ENCODE measurements at regions not wholly inside any gene's neighbourhood (a gene's known extent, or its start where the extent isn't known, plus 50 kb on each side); places are given as distances from the start of the nearest gene placed in this dataset.

- no peak for DNase-seq
- H3K27ac ChIP-seq (ENCODE audit: low read length): no peak overlapping the region
- H3K9me3 ChIP-seq (ENCODE audit: low read length): no peaks in the 10 kb centered on the region
- no peaks in the 10 kb centered on the region for H3K27me3 ChIP-seq (ENCODE audit: low read length)
- no peaks in the 10 kb centered on the region for H3K9me2 ChIP-seq (replicated peaks; ENCODE audit: insufficient read depth, low read length)
- no peaks in the 10 kb centered on the region for H4K20me1 ChIP-seq (ENCODE audit: insufficient read depth, low read depth, low read length)
- H3K36me3 ChIP-seq (ENCODE audit: insufficient read depth, low read length): no peaks in the 10 kb centered on the region
- H2AFZ ChIP-seq (ENCODE audit: low read length): no peak overlapping the region
- H3K4me2 ChIP-seq (ENCODE audit: low read depth, low read length, poor library complexity, severe bottlenecking): no peak overlapping the region
- H3K4me3 ChIP-seq (ENCODE audit: low read length): no peak overlapping the region
- H3K4me1 ChIP-seq (ENCODE audit: low read length): no peaks in the 10 kb centered on the region
- H3K79me2 ChIP-seq (ENCODE audit: low read length): no peaks in the 10 kb centered on the region
- H3K9ac ChIP-seq (ENCODE audit: low read length): no peak overlapping the region
Measured at GRCh38 chr7:41268878-41269277, 434.0 kb downstream of the INHBA start.

DNA sequence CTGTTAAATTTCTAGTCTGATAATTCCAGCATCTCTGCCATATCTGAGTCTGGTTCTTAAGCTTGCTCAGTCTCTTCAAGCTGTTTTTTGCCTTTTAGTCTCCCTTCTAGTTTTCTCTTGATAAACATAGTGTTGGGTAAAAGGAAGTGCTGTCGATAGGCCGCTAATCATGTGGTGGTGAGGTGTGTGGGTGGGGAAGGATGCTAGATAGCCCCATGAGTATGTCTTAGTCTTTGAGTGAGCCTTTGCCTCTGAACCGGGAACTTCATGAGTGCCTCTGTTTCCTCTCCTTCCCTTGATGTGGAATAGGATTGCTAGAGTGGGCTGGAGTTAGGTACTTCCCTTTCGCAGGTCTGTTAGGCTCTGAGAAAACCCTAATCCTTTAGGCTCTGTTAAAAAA lies 441.8 kb downstream of the INHBA start:
- H3K4me2 ChIP-seq (ENCODE audit: low read depth, low read length, poor library complexity, severe bottlenecking): no peak overlapping the region
- no peak overlapping the region for H3K4me3 ChIP-seq (ENCODE audit: low read length)
- DNase-seq: no peak
- no peak overlapping the region for H3K9ac ChIP-seq (ENCODE audit: low read length)
- H3K27me3 ChIP-seq (ENCODE audit: low read length): no peaks in the 10 kb centered on the region
- H3K4me1 ChIP-seq (ENCODE audit: low read length): no peaks in the 10 kb centered on the region
- H3K79me2 ChIP-seq (ENCODE audit: low read length): no peaks in the 10 kb centered on the region
- H3K9me3 ChIP-seq (ENCODE audit: low read length): no peaks in the 10 kb centered on the region
- H4K20me1 ChIP-seq (ENCODE audit: insufficient read depth, low read depth, low read length): no peaks in the 10 kb centered on the region
- no peaks in the 10 kb centered on the region for H3K36me3 ChIP-seq (ENCODE audit: insufficient read depth, low read length)
- H2AFZ ChIP-seq (ENCODE audit: low read length): no peak overlapping the region
- H3K27ac ChIP-seq (ENCODE audit: low read length): no peak overlapping the region
- no peaks in the 10 kb centered on the region for H3K9me2 ChIP-seq (replicated peaks; ENCODE audit: insufficient read depth, low read length)

DNA sequence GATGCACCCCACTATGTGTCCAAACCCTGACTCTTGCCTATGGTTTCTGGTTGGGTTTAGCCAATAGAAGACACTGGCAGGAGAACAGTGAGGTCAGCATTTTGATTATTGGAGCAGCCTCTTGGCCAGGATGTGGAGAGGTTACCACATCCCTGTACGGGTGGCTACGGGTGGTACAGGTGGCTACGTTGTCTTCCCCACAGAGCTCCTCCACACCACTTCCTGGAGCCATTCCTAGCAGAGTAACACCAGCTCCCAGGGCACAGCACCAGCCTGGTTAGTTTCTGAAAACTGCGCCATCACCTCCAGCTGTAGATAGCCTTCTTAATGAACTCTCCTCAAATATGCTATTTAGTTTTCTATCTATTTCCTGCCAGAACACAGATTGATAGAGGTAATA lies 445.2 kb downstream of the INHBA start:
- no peak overlapping the region for H3K27ac ChIP-seq (ENCODE audit: low read length)
- H3K9me3 ChIP-seq (ENCODE audit: low read length): no peaks in the 10 kb centered on the region
- no peaks in the 10 kb centered on the region for H3K9me2 ChIP-seq (replicated peaks; ENCODE audit: insufficient read depth, low read length)
- H3K9ac ChIP-seq (ENCODE audit: low read length): no peak overlapping the region
- H4K20me1 ChIP-seq (ENCODE audit: insufficient read depth, low read depth, low read length): no peaks in the 10 kb centered on the region
- H2AFZ ChIP-seq (ENCODE audit: low read length): no peak overlapping the region
- H3K27me3 ChIP-seq (ENCODE audit: low read length): no peaks in the 10 kb centered on the region
- no peaks in the 10 kb centered on the region for H3K4me1 ChIP-seq (ENCODE audit: low read length)
- no peaks in the 10 kb centered on the region for H3K79me2 ChIP-seq (ENCODE audit: low read length)
- no peak overlapping the region for H3K4me3 ChIP-seq (ENCODE audit: low read length)
- no peak overlapping the region for H3K4me2 ChIP-seq (ENCODE audit: low read depth, low read length, poor library complexity, severe bottlenecking)
- no peak for DNase-seq
- no peaks in the 10 kb centered on the region for H3K36me3 ChIP-seq (ENCODE audit: insufficient read depth, low read length)

GRCh38 chr7:41256186-41256945 lies 446.5 kb downstream of the INHBA start:
- no peak for DNase-seq
- H3K27ac ChIP-seq (ENCODE audit: low read length): no peak overlapping the region
- H4K20me1 ChIP-seq (ENCODE audit: insufficient read depth, low read depth, low read length): no peaks in the 10 kb centered on the region
- no peaks in the 10 kb centered on the region for H3K9me3 ChIP-seq (ENCODE audit: low read length)
- H3K27me3 ChIP-seq (ENCODE audit: low read length): no peaks in the 10 kb centered on the region
- H3K79me2 ChIP-seq (ENCODE audit: low read length): no peaks in the 10 kb centered on the region
- no peak overlapping the region for H3K9ac ChIP-seq (ENCODE audit: low read length)
- no peaks in the 10 kb centered on the region for H3K4me1 ChIP-seq (ENCODE audit: low read length)
- no peaks in the 10 kb centered on the region for H3K36me3 ChIP-seq (ENCODE audit: insufficient read depth, low read length)
- no peak overlapping the region for H3K4me2 ChIP-seq (ENCODE audit: low read depth, low read length, poor library complexity, severe bottlenecking)
- H3K4me3 ChIP-seq (ENCODE audit: low read length): no peak overlapping the region
- H2AFZ ChIP-seq (ENCODE audit: low read length): no peak overlapping the region
- H3K9me2 ChIP-seq (replicated peaks; ENCODE audit: insufficient read depth, low read length): no peaks in the 10 kb centered on the region

- Histone ChIP-seq H3K4me1 (ENCODE audit: low read length) (no peaks in the 10 kb centered on the region), H3K27ac (ENCODE audit: low read length) (no peak overlapping the region), H3K79me2 (ENCODE audit: low read length) (no peaks in the 10 kb centered on the region), H3K4me3 (ENCODE audit: low read length) (no peak overlapping the region), H3K36me3 (ENCODE audit: insufficient read depth, low read length) (no peaks in the 10 kb centered on the region), H3K27me3 (ENCODE audit: low read length) (no peaks in the 10 kb centered on the region), H3K9ac (ENCODE audit: low read length) (no peak overlapping the region), H2AFZ (ENCODE audit: low read length) (no peak overlapping the region), H3K9me3 (ENCODE audit: low read length) (no peaks in the 10 kb centered on the region), H4K20me1 (ENCODE audit: insufficient read depth, low read depth, low read length) (no peaks in the 10 kb centered on the region), H3K4me2 (ENCODE audit: low read depth, low read length, poor library complexity, severe bottlenecking) (no peak overlapping the region), H3K9me2 (replicated peaks; ENCODE audit: insufficient read depth, low read length) (no peaks in the 10 kb centered on the region)
- DNase-seq: no peak
Measured at GRCh38 chr7:41255716-41256115, 447.2 kb downstream of the INHBA start.

DNA sequence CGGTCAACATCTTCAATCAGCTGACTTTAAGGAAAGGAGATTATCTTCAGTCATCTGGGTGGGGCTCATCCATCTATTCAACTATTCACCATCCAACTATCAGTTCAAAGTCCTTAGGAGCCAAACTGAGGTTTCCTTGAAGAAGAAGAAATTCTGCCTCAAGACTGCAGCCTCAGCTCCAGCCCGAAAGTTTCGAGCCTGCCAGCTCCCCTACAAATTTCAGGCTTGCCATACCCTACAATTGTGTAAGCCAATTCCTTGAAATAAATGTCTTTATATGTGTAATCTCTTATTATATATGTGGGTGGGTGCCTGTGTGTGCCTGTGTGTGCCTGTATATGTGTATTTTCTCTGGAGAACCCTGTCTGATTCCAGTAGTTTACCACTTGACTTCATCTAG lies 447.8 kb downstream of the INHBA start:
- H4K20me1 ChIP-seq (ENCODE audit: insufficient read depth, low read depth, low read length): no peaks in the 10 kb centered on the region
- no peak overlapping the region for H3K27ac ChIP-seq (ENCODE audit: low read length)
- H3K9ac ChIP-seq (ENCODE audit: low read length): no peak overlapping the region
- H3K36me3 ChIP-seq (ENCODE audit: insufficient read depth, low read length): no peaks in the 10 kb centered on the region
- no peaks in the 10 kb centered on the region for H3K79me2 ChIP-seq (ENCODE audit: low read length)
- H3K9me3 ChIP-seq (ENCODE audit: low read length): no peaks in the 10 kb centered on the region
- H3K4me3 ChIP-seq (ENCODE audit: low read length): no peak overlapping the region
- no peaks in the 10 kb centered on the region for H3K27me3 ChIP-seq (ENCODE audit: low read length)
- no peak overlapping the region for H3K4me2 ChIP-seq (ENCODE audit: low read depth, low read length, poor library complexity, severe bottlenecking)
- no peaks in the 10 kb centered on the region for H3K4me1 ChIP-seq (ENCODE audit: low read length)
- H2AFZ ChIP-seq (ENCODE audit: low read length): no peak overlapping the region
- no peaks in the 10 kb centered on the region for H3K9me2 ChIP-seq (replicated peaks; ENCODE audit: insufficient read depth, low read length)
- no peak for DNase-seq

- no peaks in the 10 kb centered on the region for H3K27me3 ChIP-seq (ENCODE audit: low read length)
- no peaks in the 10 kb centered on the region for H3K36me3 ChIP-seq (ENCODE audit: insufficient read depth, low read length)
- H4K20me1 ChIP-seq (ENCODE audit: insufficient read depth, low read depth, low read length): no peaks in the 10 kb centered on the region
- no peak overlapping the region for H3K4me3 ChIP-seq (ENCODE audit: low read length)
- no peaks in the 10 kb centered on the region for H3K9me2 ChIP-seq (replicated peaks; ENCODE audit: insufficient read depth, low read length)
- no peaks in the 10 kb centered on the region for H3K4me1 ChIP-seq (ENCODE audit: low read length)
- no peak overlapping the region for H3K4me2 ChIP-seq (ENCODE audit: low read depth, low read length, poor library complexity, severe bottlenecking)
- H3K79me2 ChIP-seq (ENCODE audit: low read length): no peaks in the 10 kb centered on the region
- DNase-seq: no peak
- no peak overlapping the region for H2AFZ ChIP-seq (ENCODE audit: low read length)
- H3K9me3 ChIP-seq (ENCODE audit: low read length): no peaks in the 10 kb centered on the region
- no peak overlapping the region for H3K27ac ChIP-seq (ENCODE audit: low read length)
- H3K9ac ChIP-seq (ENCODE audit: low read length): no peak overlapping the region
Measured at GRCh38 chr7:41252957-41253356, 449.9 kb downstream of the INHBA start.

- Histone ChIP-seq H3K4me2 (ENCODE audit: low read depth, low read length, poor library complexity, severe bottlenecking) (no peak overlapping the region), H4K20me1 (ENCODE audit: insufficient read depth, low read depth, low read length) (no peaks in the 10 kb centered on the region), H3K4me1 (ENCODE audit: low read length) (no peaks in the 10 kb centered on the region), H2AFZ (ENCODE audit: low read length) (no peak overlapping the region), H3K79me2 (ENCODE audit: low read length) (no peaks in the 10 kb centered on the region), H3K9ac (ENCODE audit: low read length) (no peak overlapping the region), H3K9me2 (replicated peaks; ENCODE audit: insufficient read depth, low read length) (no peaks in the 10 kb centered on the region), H3K9me3 (ENCODE audit: low read length) (no peaks in the 10 kb centered on the region), H3K36me3 (ENCODE audit: insufficient read depth, low read length) (no peaks in the 10 kb centered on the region), H3K27ac (ENCODE audit: low read length) (no peak overlapping the region), H3K4me3 (ENCODE audit: low read length) (no peak overlapping the region), H3K27me3 (ENCODE audit: low read length) (no peaks in the 10 kb centered on the region)
- no peak for DNase-seq
Measured at GRCh38 chr7:41252551-41252950, 450.3 kb downstream of the INHBA start.
